NCI-H2029 treated with DMSO at 0.1 percent for 48 hours (cell line): ENCODE measurements at regions not wholly inside any gene's neighbourhood (a gene's known extent, or its start where the extent isn't known, plus 50 kb on each side); places are given as distances from the start of the nearest gene placed in this dataset.

Experiments used
- DNase-seq: peaks from one replicate; lab custom pipeline; 2025; lab: John Stamatoyannopoulos, UW

DNA sequence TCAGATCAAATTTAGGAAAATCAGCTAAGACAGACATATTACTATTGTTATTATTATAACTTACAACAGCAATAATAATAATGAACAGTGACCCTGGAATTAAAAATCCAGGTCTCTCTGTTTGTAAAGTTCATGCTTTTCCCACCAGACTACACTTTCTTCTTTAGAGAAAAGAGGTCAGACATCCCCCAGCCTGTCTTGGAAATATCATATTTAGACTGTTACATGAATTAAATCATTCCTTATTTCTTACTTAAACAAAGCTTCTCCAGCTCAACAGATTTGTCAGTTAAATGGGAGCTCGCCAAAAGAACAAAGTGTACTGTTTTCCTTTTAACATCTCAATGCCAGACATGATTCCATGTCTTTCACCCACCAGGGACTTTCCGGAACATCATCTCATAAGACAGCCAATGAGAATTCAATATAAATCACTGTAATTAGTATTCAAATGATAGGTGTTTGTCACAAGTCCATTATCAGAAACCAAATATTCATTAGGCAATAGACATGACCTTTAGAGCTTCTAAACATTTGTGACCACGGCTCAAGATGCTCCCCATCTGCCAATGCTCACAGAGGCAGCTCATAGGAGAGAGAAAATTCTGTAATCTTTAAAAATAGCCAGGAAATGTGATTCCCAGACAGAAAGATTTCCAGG lies 351.9 kb downstream of the ENC1 start:
- DNase-seq, result no peak

DNA sequence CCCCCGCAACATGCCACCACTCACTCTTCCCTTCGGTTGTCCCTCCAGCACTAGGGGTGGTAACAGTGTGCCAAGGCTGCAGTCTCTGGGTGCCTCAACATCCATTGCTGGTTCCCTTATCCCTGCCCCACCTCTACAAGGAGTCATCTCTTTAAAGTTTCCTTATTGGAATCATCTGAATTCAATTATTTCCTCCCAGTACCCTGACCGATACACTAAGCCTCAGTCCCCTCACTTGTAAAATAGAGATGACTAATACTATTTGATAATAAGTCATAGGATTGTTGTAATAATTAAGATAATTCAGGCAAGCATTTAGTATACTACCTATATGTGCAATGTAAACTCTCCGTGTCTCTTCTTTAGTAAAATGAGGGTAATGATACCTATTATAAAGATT lies 352.5 kb downstream of the ENC1 start:
- DNase-seq, result no peak

DNA sequence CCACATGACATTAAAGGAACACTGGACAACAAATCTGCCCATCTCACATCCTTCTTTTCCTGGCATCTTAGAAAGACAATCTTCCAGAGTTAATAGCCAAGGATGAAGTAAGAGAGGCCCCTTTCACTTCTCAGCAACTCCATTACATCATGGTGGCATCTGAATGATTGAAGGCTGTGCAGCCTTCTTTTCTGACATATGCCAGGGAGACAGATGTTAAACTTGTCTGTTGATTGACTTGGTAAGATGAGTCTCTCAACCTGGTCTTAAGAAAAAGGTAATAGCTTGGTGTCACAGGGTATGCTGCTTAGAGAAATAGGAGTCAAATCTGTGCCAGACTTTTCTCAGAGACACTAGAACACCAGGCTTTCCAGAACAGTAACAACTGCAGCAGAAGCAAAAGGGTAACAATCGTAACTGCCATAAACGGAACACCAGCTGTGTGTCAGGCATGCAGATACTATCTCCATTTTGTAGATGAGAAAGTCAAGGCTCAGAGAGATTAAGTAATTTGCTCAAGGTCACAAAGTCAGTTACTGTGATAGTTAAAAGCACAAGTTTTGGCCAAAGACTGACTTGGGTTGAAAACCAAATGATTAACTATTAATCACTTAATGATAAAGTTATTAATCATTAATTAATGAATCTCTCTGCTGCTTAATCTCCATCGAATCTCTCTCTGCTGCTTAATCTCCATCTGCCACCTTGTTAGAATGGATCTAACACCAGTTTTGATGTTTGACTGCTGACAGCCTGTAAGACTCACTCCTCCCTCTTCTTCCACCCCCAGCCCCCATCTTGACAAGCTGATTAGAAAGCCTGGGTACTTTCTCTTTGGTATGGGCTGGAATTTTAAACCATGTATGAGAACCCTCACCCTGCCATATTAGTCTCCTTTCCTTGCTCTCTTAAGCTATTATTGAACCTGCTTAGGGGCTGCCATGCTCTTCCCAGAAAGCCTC lies 353.5 kb downstream of the ENC1 start:
- no peak for DNase-seq

DNA sequence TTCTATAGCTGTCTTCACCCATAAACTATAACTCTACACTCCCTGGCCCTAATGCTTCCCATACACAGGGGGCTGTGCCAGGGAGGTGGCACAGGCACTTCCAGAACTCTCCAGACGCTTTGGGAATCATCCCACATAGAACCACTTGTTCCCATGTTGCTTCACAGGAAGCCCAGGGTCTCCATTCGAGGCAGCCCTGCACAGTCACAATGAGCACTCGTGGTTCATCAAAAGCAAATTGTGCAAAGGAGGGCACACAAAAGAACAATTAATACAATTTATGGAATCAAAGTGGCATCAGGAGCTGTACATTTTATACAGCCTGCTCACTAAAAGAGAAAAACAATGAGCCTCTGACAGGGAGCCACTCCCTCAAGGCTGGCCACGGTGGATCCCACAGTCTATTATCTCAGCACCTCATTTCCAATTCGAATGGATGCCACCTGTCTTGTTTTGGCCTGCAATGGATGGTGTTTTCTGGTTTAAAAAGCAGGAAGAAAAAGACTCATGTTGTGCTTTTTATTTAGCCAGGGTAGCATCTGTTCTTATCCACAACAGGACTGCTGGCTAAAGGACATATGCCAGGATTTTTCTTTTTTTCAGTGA lies 354.8 kb downstream of the ENC1 start:
- DNase-seq, result no peak

DNA sequence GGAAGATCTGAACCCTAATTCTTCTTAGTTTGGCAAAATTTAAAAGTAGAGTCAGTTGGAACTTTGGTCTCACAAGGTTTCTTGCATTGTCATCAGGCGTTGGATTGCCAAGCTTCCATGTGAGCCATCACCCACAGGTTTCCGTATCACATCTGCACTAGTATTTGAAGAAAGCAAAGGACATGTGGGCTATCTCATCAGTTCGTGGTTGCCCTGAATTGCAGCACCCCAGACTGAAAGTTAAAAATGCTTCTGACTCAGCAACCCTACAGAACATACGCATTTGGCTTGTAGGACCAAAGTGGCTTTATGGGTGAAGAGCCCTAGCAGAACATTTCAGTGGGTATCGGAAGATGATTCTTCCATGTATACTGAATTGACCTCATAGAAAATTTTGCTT lies 358.0 kb downstream of the ENC1 start:
- DNase-seq, result no peak

DNA sequence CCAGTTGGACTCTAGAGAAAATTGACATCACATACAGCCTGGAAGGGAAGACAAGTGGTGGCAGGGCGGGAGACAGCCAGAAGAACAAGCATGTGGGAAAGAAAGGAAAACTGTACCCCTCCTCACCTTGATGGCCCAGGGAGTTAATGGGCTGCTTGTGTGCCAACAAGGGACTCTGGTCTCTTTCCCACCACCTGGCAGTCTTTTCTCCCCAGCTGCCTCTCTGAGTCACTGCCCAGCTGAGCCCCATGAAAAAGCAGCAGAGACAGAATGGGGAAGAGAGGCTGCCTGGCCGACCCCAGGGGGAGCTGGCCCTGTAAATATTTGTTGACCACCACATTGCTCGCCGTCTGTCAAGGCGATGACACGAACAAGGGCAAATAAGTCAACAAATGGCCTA lies 359.4 kb downstream of the ENC1 start:
- no peak for DNase-seq

DNA sequence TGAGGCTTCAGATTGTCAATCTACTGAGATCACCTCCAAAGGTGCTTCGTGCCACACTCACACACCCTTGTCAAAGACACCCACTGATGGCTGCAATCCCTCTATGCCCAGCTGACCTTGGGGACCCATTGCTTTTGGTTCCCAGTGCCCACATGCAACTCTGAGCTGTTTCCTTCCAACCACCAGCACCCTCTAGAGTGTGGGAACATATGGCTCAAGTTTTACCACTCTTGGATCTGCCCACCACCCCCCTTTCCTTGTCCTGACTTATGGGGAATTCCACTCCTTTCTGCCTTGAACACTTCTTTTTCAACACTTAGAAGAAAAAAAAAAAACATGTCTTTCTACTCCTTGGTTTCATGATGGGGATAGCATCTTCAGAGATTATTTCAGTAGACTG lies 360.2 kb downstream of the ENC1 start:
- no peak for DNase-seq

DNA sequence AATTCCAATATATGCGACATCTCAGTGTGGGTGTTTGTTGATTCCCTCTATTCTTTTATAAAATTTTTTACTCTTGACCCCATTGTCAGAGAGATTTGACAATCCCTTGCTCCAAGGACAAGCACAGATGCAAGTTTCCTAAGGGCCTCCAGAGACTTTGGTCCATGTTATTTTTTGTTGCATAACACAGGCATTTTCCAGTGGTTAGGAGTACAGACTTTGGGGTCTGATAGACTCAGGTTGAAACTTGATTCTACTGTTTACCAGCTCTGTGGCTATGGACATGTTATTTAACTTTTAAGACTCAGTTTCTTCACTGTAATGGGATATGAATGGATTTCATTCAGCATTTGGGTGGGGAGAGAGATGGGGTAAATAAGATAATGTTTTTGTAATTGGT lies 361.3 kb downstream of the ENC1 start:
- DNase-seq, result no peak

DNA sequence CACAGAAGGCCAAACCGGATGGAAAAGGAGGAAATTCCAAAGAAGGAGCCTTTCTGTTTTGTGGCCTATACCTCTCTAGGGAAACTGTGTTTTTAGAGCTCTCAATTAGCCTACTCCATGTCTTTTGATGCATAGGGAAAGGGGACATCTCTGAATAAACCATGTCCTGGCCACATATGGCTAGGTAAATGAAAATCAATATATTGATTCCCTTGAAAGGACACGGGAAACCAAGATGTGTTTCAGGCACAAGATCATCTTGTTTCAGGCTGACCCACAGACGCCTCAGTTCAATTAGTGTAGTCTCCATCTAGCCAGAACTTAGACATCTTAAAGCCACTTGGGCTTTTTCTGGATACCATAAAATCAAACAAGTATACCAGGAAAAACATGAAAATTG lies 363.1 kb downstream of the ENC1 start:
- DNase-seq, result no peak

DNA sequence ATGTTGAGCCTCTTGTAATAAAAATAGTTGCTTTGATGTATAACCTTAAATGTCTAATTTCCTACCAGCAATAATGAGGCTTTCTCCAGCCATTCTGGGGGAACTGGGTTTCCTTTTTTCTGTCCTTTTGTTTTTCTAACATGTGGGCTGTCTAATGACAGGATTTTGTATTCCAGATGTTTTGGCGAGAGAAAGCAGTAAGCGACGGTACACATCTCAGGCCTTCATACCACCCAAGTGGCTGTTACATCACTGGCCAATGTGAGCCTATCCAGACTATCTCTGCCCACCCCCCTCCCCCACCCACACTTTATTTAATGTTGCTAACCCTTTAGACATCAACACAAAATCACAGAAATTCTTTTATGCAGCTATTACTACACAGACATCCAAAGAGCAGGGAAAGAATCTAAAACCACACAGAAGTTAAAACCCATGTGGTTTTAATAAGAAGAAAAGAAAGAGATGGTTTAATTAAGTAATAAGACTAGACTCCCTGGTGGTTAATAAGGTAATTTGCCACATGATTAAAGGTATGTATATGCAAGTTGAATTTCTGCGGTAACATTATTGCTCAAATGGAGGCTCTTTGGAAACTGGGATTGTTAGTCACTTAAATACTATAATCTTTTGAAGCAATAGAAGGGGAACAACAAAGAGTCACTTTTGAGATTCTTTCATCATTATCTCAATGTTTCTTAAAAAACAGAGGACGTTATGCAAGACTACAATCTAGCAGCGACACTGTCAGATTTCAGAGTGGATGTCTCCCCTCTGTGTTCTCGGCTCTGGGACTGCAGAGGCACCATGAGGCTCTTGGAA lies 365.1 kb downstream of the ENC1 start:
- DNase-seq, result no peak

DNA sequence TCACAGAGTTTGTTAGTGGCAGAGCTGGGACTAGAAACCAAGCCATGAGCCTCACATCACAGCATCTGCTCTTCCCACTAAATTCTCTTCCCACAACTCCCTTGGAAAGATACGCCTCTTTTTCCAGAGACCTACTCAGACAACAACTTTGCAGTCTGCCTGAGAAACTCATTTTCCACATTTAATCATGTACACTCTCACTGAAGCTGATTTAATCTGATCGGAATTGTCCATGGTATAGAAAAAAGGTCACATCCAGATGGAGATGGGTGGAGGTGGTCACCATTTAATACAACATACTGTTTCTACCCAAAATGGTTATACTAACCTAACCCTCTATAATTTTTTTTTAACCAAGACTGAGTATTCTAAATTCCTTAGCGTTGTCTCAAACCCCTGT lies 366.2 kb downstream of the ENC1 start:
- DNase-seq, result no peak

DNA sequence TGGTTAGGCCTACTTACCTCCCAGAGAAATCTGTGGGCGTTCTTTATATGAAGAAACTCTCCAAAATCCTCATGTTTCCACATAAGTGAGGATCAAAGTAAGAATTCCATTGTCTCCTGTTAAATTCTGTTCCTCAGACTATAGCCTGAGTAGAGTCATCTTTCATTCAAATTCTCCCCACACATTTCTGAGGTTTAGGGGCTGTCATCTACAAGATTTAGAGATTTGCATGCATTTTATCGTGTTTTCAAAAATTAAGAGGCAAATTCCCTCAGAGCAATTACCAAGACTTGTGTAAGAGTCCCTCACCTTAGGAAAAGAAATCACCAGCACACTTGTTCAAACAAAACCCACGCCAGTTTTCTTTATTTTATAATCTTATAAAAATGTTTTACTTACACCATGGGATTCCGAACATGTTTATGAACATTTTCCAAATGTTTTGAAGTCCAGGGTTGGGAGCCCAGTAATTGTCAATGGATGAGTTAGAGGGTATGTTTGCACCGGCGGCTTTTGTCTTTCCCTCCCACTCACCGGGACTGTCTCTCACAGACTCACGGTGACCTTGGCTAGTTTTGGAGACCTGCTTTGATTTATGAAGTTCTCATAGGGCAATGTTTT lies 367.6 kb downstream of the ENC1 start:
- DNase-seq, result no peak

DNA sequence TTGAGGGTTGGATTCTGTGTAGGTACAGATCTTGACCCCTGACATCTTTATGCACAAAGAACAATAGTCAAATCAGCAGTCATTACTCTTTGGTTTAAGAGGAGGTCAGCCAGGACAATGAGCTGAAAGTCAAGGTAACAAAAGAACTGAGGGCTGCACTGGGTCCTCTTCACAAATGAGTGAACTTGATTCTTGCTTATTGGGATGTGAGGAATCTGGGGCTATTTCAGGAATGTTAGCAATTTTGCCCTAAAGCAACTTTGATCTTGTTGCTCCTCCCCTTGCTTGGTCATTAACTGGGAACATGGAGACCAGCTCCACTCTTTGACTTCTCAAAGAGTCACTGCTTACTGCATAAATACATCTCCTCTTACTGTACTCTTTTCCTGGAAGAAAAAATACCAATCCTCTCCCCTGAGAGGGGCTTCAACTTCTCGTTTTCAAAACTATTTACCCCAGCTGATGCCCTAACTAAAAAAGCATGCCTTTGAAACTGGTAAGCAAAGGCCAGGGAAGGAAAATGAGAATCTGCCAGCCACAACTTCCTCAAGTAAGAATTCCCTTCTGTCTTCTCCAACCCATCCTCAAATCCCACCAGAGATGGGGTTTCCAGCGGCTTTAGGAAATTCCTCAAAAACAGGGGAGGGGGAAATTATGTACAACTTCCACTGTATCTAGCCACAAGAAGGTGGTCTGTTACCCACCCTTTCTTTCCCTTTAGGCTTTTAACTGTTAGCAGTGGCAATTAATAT lies 368.3 kb downstream of the ENC1 start:
- DNase-seq, result no peak

DNA sequence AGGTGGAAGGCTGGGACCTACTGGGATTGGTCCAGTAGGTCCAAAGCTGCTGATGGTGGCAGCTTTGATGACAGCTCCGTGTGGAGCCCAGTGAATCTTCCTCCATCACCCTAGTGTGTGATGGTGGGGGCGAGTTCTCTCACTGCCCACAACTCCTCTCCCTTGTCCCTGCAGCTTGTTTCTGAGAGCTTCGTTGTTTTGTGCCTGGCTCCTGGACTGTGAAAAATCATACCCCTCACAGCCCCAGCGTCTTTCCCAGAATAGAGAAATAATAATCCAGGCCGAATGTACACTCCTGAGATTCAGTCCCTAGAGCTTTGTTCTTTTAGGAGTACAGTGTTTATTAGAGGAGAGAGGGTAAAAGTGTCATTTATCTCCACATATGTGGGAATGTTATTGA lies 372.2 kb downstream of the ENC1 start:
- DNase-seq, result no peak

DNA sequence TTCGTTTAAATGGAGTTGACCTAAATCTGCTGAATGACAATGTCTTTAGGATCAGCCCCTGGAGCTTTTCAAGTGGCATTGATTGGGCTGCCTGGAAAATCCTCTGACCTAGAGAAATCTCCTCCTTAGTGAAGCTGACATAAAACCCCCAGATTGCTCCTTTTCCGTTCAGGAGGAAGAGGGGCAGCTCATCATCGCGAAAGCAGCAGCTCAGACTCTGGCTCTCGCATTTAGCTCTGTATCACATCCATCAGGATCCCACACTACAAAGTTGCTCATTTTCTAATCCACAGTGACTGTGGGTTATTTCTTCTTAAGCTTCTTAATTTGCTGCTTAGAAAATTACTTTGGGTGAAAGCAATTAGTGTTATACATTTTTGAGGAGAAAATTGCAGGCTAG lies 373.7 kb downstream of the ENC1 start:
- DNase-seq, result no peak

DNA sequence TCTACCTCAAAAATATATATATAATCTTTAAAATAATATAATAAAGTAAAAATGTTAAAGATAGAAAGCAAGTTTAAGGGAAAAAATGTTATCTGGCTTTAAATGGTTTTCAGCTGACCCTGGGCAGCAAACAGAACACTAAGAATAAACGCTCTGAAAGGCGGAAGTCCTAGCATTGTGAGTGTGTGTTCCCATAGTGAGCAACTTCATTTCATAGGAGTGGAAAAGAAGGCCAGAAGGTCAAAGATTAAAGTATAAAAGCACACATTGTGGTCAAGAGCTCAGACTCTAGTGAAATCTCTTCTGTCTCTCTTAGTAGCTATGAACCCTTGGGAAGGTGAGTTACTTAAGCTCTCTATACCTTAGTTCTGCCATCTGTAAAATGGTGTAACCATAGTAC lies 374.4 kb downstream of the ENC1 start:
- DNase-seq, result no peak

DNA sequence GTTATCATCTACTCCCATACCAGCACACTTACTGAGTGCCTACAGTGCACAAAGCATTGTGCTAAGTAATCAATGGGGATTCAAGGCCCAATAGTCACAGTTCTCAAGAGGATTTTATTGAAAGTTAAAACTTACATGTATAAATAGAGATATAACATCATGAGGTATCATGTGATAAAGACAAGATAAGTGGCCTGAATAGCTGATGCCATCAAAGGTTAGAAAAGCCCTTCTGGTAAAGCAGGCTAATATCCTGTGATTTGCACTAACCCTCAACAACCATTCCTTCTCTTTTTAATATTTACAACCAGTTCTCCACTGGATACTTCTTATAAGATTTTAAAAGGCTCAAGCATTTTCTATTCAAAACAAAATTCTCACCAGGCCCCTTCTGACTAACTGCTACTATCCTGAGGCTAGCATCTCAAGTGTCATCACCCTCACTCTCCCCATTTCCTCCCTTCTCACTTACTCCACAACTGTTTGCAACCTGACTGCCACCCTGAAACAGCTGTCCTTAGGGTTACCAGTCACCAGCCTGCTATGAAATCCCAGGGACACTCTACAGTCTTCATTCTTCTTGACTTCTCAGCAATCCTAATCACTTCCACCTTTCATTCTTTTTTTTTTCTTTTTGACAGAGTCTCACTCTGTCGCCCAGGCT lies 377.9 kb downstream of the ENC1 start:
- no peak for DNase-seq

DNA sequence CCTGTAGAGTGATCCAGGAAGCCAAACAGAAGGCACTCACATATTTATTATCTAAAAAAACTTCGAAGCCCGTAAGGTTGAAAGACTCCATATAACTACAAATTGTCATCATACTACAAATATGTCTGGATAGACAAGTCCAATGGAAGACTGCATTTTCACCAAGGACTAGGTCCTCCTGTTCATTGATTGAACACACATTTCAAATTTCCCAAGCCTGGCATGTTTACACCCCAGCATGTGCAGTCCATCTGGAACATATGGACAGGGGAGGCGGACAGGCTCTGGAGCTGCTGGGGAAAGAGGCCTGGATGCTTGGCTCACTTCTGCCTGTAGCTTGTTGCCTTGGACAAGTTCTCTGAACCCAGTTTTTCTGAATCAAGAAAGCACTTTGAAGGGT lies 378.7 kb downstream of the ENC1 start:
- DNase-seq, result no peak

DNA sequence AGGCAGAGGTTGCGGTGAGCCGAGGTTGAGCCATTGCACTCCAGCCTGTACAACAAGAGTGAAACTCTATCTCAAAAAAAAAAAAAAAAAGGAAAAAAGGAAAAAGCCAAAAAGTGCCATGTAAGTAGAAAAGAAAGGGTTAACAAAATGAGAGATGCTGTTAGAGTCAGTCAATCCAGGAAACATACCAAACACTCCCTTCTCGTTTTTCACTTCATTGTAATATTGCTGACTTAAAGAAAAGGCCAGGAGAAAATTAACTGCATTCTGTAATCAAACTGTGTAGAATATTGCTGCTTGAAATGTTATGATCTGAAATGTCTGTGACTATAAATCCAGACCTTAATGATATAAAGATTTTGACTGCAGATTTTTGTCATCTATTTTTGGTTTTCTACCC lies 379.1 kb downstream of the ENC1 start:
- no peak for DNase-seq

DNA sequence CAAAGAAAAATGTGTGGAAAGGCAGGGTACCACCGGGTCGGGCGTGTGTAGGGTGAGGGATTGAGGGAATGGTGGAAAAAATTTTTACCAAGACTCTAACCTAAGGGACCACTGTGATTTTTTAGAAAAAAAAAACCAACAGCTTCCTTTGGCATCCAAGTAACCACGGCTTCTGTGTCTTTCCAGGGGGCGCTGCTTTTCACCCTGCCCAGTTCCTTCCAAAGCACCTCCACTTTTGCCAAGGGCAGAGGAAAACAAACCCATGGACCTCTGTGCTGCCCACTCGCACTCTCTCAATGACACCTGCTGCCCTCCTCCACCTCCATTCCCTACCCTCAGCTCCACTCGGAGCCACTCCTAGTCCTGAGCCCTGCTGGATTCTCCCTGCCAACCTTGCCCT lies 381.0 kb downstream of the ENC1 start:
- no peak for DNase-seq

DNA sequence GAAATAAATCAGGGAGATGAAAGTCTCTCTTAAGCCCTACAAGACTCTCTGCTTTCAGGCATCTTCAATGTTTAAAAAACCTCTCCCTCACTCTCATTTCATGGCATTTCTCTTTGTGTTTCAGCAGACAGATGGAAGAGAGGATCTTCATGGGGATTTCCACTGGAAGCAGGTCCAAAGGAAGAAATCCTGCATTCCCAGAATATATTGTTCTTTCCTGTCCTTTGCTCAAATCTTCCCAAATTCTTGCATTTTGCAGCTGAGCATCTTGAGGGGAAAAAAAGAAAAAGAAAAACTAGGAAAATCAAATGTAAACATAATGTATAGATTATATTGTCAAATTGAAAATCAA lies 382.2 kb downstream of the ENC1 start:
- DNase-seq, result no peak
